ENCODE measurements at regions not wholly inside any gene's neighbourhood (a gene's known extent, or its start where the extent isn't known, plus 50 kb on each side); places are given as distances from the start of the nearest gene placed in this dataset.

DNA sequence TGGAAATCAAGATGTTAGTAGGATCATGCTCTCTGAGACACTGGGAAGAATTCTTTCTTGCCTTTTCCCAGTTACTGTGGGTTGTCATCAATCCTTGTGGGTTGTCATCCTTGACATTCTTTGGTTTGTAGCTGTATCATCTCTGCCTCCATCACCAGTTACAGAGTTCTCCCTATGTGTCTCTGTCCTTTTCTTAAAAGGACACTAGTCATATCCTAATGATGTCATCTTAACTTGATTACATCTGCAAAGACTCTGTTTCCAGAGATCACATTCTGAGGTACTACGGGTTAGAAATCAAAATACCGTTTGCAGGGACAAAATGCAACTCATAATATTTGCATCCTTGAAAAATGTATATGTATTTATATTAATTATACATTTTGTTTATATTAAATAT, 500.4 kb downstream of the ZBBX start:
- TF ChIP-seq POLR2AphosphoS5 (IDR thresholded peaks at IDR 0.05; ENCODE audit: low read depth, low read length) (no peak), POLR2A (IDR thresholded peaks at IDR 0.05; ENCODE audit: low read depth, low read length) (no peak), TAF1 (IDR thresholded peaks at IDR 0.05; ENCODE audit: low read depth, low read length) (no peak), SPI1 (IDR thresholded peaks at IDR 0.05; ENCODE audit: low read depth, low read length) (no peak), POU2F2 (IDR thresholded peaks at IDR 0.05; ENCODE audit: low read depth, low read length) (no peak)
